GM18909 (cell line): ENCODE measurements at regions not wholly inside any gene's neighbourhood (a gene's known extent, or its start where the extent isn't known, plus 50 kb on each side); places are given as distances from the start of the nearest gene placed in this dataset.

Source experiments
- ATAC-seq: cut with Tn5 transposase; IDR thresholded peaks from one replicate; pipeline ENCODE4 v1.9.1; 2021; ENCODE audit warnings: mild to moderate bottlenecking; ENCODE audit not compliant: unreplicated experiment, poor library complexity

GRCh38 chr15:68518785-68519430 is 59.9 kb upstream of the CORO2B start:
- no peak for ATAC-seq

- ATAC-seq, result no peak
These were observed 53.8 kb upstream of the CORO2B start for GRCh38 chr15:68524753-68525584.

- no peak for ATAC-seq
These were observed 53.0 kb upstream of the CORO2B start for GRCh38 chr15:68525815-68526214.

GRCh38 chr15:68526269-68526668 is 52.5 kb upstream of the CORO2B start:
- ATAC-seq, result peak; percentile 47

- ATAC-seq, result peak; percentile 53
These were observed 52.0 kb upstream of the CORO2B start for GRCh38 chr15:68526784-68527183.

- no peak for ATAC-seq
These were observed 50.0 kb upstream of the CORO2B start for GRCh38 chr15:68528626-68529290.
